Fibroblast of lung (primary cell): ENCODE measurements at regions not wholly inside any gene's neighbourhood (a gene's known extent, or its start where the extent isn't known, plus 50 kb on each side); places are given as distances from the start of the nearest gene placed in this dataset.

ENCODE experiments used
- CTCF ChIP-seq, 2 donors: IDR thresholded peaks in 1 of 2; conservative IDR thresholded peaks in 1 of 2; 1 replicate in 1 of 2; 2 replicates in 1 of 2; pipeline ENCODE4 v1.5.1; 2011 to 2012; ENCODE audit warnings: low read length in 2 of 2, control low read depth in 1 of 2, inconsistent platforms in 1 of 2, low read depth in 1 of 2, mild to moderate bottlenecking in 1 of 2
- EZH2 ChIP-seq: IDR thresholded peaks from 2 replicates; pipeline ENCODE4 v1.5.1; 2012; ENCODE audit warnings: low read length, control low read depth, mild to moderate bottlenecking; ENCODE audit errors: missing control alignments

GRCh38 chr15:26145796-26146195, 282.7 kb upstream of the ATP10A start:
- TF ChIP-seq CTCF (conservative IDR thresholded peaks at IDR 0.05 in 1 of 2, IDR thresholded peaks at IDR 0.05 in 1 of 2; ENCODE audit: low read depth in 1 of 2, low read length in 2 of 2), result no peak
- TF ChIP-seq EZH2, result no peak
